DND-41 (cell line): ENCODE measurements at regions not wholly inside any gene's neighbourhood (a gene's known extent, or its start where the extent isn't known, plus 50 kb on each side); places are given as distances from the start of the nearest gene placed in this dataset.
"Not testable (repeated sequence)": the region's sequence is repeated elsewhere in the genome, so short reads cannot be mapped to it uniquely, and the experiment has no call there.

ENCODE experiments used
- ATAC-seq: fragments of 200-7000 bp; cut with Tn5 transposase; 3 replicates; pipeline ENCODE4 v1.9.1; 2021; ENCODE audit warnings: low read depth; ENCODE audit not compliant: insufficient read depth
- DNase-seq: peaks from one replicate; pipeline ENCODE4 v3.0.0-alpha.2; 2020
- H2AFZ ChIP-seq: 2 replicates; pipeline ENCODE4 v1.6.0; 2012; ENCODE audit warnings: low read depth, low read length
- H3K27ac ChIP-seq: 2 replicates; pipeline ENCODE4 v1.5.1; 2012; ENCODE audit warnings: low read length, inconsistent platforms
- H3K27me3 ChIP-seq: fragments of 200-600 bp; sonication (generic); 2 replicates; pipeline ENCODE4 v1.6.0; 2012; ENCODE audit warnings: low read length, mild to moderate bottlenecking, inconsistent platforms; ENCODE audit not compliant: insufficient read depth, poor library complexity
- H3K36me3 ChIP-seq: 2 replicates; pipeline ENCODE4 v1.5.1; 2012; ENCODE audit warnings: low read length, inconsistent platforms; ENCODE audit not compliant: insufficient read depth
- H3K4me1 ChIP-seq: 2 replicates; pipeline ENCODE4 v1.5.1; 2012; ENCODE audit warnings: mild to moderate bottlenecking, low read length; ENCODE audit not compliant: insufficient read depth
- H3K4me2 ChIP-seq: 2 replicates; pipeline ENCODE4 v1.6.0; 2012; ENCODE audit warnings: mild to moderate bottlenecking, moderate library complexity, low read length, inconsistent platforms; ENCODE audit not compliant: insufficient read depth
- H3K4me3 ChIP-seq, 2 experiments: fragments of 200-600 bp in 1 of 2; shearing (Covaris generic) in 1 of 2; 2 replicates each; pipeline ENCODE4 v1.5.1; 2012 to 2016; ENCODE audit warnings: inconsistent platforms in 2 of 2, low read length in 2 of 2, mild to moderate bottlenecking in 2 of 2, low read depth in 1 of 2, moderate library complexity in 1 of 2
- H3K79me2 ChIP-seq: 2 replicates; pipeline ENCODE4 v1.6.0; 2012; ENCODE audit warnings: low read length, inconsistent platforms; ENCODE audit not compliant: insufficient read depth
- H3K9ac ChIP-seq: 2 replicates; pipeline ENCODE4 v1.6.0; 2012; ENCODE audit warnings: low read depth, mild to moderate bottlenecking, inconsistent platforms, low read length, moderate library complexity
- H3K9me3 ChIP-seq: 2 replicates; pipeline ENCODE4 v1.5.1; 2012; ENCODE audit warnings: low read length, moderate library complexity, mild to moderate bottlenecking, inconsistent platforms; ENCODE audit not compliant: insufficient read depth, severe bottlenecking
- H4K20me1 ChIP-seq: 2 replicates; pipeline ENCODE4 v1.6.0; 2012; ENCODE audit warnings: low read length; ENCODE audit not compliant: insufficient read depth
- CTCF ChIP-seq: IDR thresholded peaks from 2 replicates; pipeline ENCODE4 v1.5.1; 2012; ENCODE audit warnings: borderline replicate concordance, low read length, moderate library complexity, mild to moderate bottlenecking; ENCODE audit not compliant: poor library complexity, severe bottlenecking; ENCODE audit errors: extremely low read depth
- EZH2 ChIP-seq: IDR thresholded peaks from 3 replicates; pipeline ENCODE4 v1.6.1; 2012; ENCODE audit warnings: borderline replicate concordance, low read depth, mild to moderate bottlenecking, moderate library complexity, low read length, inconsistent platforms; ENCODE audit not compliant: severe bottlenecking

GRCh38 chr15:77831986-77832385 is 199.3 kb upstream of the LINGO1 start:
- Histone ChIP-seq H3K9me3 (no peaks in the 10 kb centered on the region), H2AFZ (no peak overlapping the region), H3K9ac (no peak overlapping the region), H3K4me2 (no peak overlapping the region), H3K36me3 (no peaks in the 10 kb centered on the region), H3K27ac (no peak overlapping the region), H4K20me1 (no peaks in the 10 kb centered on the region), H3K79me2 (no peaks in the 10 kb centered on the region), H3K4me3 (no peak overlapping the region), H3K27me3 (peaks cover 5% of the 10 kb centered on the region), H3K4me1 (no peaks in the 10 kb centered on the region)
- no peak for ATAC-seq
- TF ChIP-seq CTCF (no peak), EZH2 (no peak)
- DNase-seq, result no peak

GRCh38 chr15:77830051-77830468 is 197.3 kb upstream of the LINGO1 start:
- Histone ChIP-seq H3K4me2 (no peak overlapping the region), H2AFZ (no peak overlapping the region), H3K79me2 (no peaks in the 10 kb centered on the region), H3K27me3 (peaks cover 2% of the 10 kb centered on the region), H3K36me3 (no peaks in the 10 kb centered on the region), H3K27ac (no peak overlapping the region), H3K9me3 (no peaks in the 10 kb centered on the region), H3K4me1 (no peaks in the 10 kb centered on the region), H4K20me1 (no peaks in the 10 kb centered on the region), H3K9ac (no peak overlapping the region), H3K4me3 (no peak overlapping the region)
- TF ChIP-seq EZH2 (no peak), CTCF (no peak)
- DNase-seq (peak; percentile 19), ATAC-seq (peak; percentile 74)

GRCh38 chr15:77829331-77829730 is 196.6 kb upstream of the LINGO1 start:
- H3K9me3 ChIP-seq, H3K36me3 ChIP-seq, H2AFZ ChIP-seq, H3K27me3 ChIP-seq, H3K27ac ChIP-seq, H4K20me1 ChIP-seq, ATAC-seq, H3K4me1 ChIP-seq, H3K4me3 ChIP-seq, DNase-seq, H3K79me2 ChIP-seq, H3K4me2 ChIP-seq, H3K9ac ChIP-seq: not testable (repeated sequence)

GRCh38 chr15:77827860-77828259 is 195.1 kb upstream of the LINGO1 start:
- no peak for DNase-seq
- H3K4me2 ChIP-seq, result no peak overlapping the region

More at GRCh38 chr15:77827860-77828259, 195.1 kb upstream of the LINGO1 start:
- ATAC-seq, result no peak
- peaks cover 2% of the 10 kb centered on the region for H3K27me3 ChIP-seq
- no peaks in the 10 kb centered on the region for H3K79me2 ChIP-seq
- H3K27ac ChIP-seq, result no peak overlapping the region
- no peaks in the 10 kb centered on the region for H3K9me3 ChIP-seq
- H4K20me1 ChIP-seq, result no peaks in the 10 kb centered on the region
- no peak overlapping the region for H3K4me3 ChIP-seq
- no peaks in the 10 kb centered on the region for H3K36me3 ChIP-seq
- no peaks in the 10 kb centered on the region for H3K4me1 ChIP-seq
- H3K9ac ChIP-seq, result no peak overlapping the region
- H2AFZ ChIP-seq, result no peak overlapping the region
- TF ChIP-seq CTCF (no peak), EZH2 (no peak)
